Lung (tissue), 9 donors: ENCODE measurements at regions not wholly inside any gene's neighbourhood (a gene's known extent, or its start where the extent isn't known, plus 50 kb on each side); places are given as distances from the start of the nearest gene placed in this dataset.
"Not testable (repeated sequence)": the region's sequence is repeated elsewhere in the genome, so short reads cannot be mapped to it uniquely, and the experiment has no call there.

Source experiments
- ATAC-seq: fragments of 200-7000 bp; cut with Tn5 transposase; one replicate; pipeline ENCODE4 v1.9.1; 2020; ENCODE audit warnings: moderate number of reproducible peaks; ENCODE audit not compliant: insufficient read depth, low FRiP score
- DNase-seq, 3 donors: peaks; one replicate each; pipeline ENCODE4 v3.0.0-alpha.2; 2013 to 2017
- H3K27ac ChIP-seq, 2 donors: one replicate each; pipeline ENCODE4 v1.5.1; 2013; ENCODE audit warnings: mild to moderate bottlenecking in 2 of 2, moderate library complexity in 2 of 2, control low read depth in 1 of 2, inconsistent platforms in 1 of 2, low read depth in 1 of 2, low read length in 1 of 2
- H3K27me3 ChIP-seq, 3 donors: one replicate each; pipeline ENCODE4 v1.5.1; 2013; ENCODE audit warnings: low read length in 2 of 3; ENCODE audit not compliant: control insufficient read depth in 3 of 3, insufficient read depth in 3 of 3
- H3K36me3 ChIP-seq, 4 donors: one replicate each; pipeline ENCODE4 v1.5.1; 2013; ENCODE audit warnings: low read length in 4 of 4, mild to moderate bottlenecking in 1 of 4, moderate library complexity in 1 of 4; ENCODE audit not compliant: control insufficient read depth in 4 of 4, insufficient read depth in 4 of 4
- H3K4me1 ChIP-seq, 5 donors: one replicate each; pipeline ENCODE4 v1.5.1; 2013; ENCODE audit warnings: low read length in 5 of 5, mild to moderate bottlenecking in 2 of 5, moderate library complexity in 1 of 5; ENCODE audit not compliant: control insufficient read depth in 5 of 5, insufficient read depth in 5 of 5
- H3K4me3 ChIP-seq: one replicate; pipeline ENCODE4 v1.5.1; 2013; ENCODE audit warnings: mild to moderate bottlenecking, control low read depth, moderate library complexity
- H3K9ac ChIP-seq, 2 donors: one replicate each; pipeline ENCODE4 v1.5.1; 2013; ENCODE audit warnings: low read length in 2 of 2, control low read depth in 1 of 2; ENCODE audit not compliant: insufficient read depth in 1 of 2
- H3K9me3 ChIP-seq, 4 donors: one replicate each; pipeline ENCODE4 v1.5.1; 2013; ENCODE audit warnings: low read length in 3 of 4, mild to moderate bottlenecking in 1 of 4, moderate library complexity in 1 of 4; ENCODE audit not compliant: control insufficient read depth in 4 of 4, insufficient read depth in 3 of 4
- WGBS, 2 donors: extraction: QIAGEN DNeasy Blood & Tissue Kit; methylation state at CpG; one replicate each; pipeline ENCODE4 v1.1.7; 2013; 5-methylcytosine and 5-hydroxymethylcytosine counted together
- donor health status: Bipolar disorder and iron deficiency.
- donor health status: healthy.
- donor health status: DM: yes; HTN: yes; CAD: no.

DNA sequence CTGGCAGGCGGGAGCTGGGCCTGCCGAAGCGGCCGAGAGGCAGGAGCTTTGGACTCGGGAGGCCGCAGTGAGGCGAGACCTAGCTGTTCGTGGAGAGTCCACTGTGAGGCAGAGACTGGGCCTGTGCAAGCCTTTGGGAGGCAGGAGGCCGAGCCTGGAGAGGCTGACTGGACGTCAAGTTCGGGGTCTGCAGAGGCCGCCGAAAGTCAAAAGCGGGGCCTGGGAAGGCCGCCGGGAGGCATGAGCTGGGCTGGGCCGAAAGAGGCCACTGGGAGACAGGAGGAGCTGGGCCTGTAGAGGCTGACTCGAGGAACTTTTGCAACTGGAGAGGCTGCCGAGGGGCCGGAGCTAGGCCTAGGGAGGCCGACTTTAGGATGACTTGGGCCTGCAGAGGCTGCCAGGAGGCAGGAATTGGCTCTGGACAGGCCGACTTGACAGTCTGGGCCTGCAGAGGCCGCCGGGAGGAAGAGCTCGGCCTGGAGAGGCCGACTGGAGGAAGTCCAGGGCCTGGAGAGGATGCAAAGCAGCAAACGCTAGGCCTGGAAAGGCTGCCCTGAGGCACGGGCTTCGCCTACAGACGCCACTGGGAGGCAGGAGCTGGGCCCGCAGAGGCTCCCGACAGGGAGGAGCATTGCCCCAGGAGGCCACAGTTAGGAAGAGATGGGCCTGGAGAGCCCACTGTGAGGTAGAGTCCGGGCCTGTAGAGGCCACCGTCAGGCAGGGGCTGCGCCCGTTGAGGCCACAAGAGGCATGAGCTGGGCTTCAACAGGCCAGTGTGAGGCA, 304.0 kb downstream of the ZNF479 start:
- not testable (repeated sequence) for ATAC-seq, DNase-seq, H3K27me3 ChIP-seq, H3K4me3 ChIP-seq, H3K9ac ChIP-seq, H3K36me3 ChIP-seq, H3K27ac ChIP-seq, H3K4me1 ChIP-seq
- WGBS, 2 donors, result 86 to 92% methylated on average over 30 to 36 of the region's 36 CpGs
- peaks cover 0 to 31% (median 0%) of the 10 kb centered on the region in 4 donors for H3K9me3 ChIP-seq

DNA sequence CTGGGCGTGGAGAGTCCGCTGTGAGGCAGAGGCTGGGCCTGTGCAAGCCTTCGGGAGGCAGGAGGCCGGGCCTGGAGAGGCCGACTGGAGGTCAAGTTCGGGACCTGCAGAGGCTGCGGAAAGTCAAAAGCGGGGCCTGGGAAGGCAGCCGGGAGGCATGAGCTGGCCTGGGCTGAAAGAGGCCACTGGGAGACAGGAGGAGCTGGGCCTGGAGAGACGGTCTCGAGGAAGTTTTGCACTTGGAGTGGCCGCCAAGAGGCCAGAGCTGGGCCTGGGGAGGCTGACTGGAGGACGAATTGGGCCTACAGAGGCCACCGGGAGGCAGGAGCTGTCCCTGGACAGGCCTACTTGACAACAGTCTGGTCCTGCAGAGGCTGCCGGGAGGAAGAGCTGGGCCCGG, 304.7 kb downstream of the ZNF479 start:
- WGBS, 2 donors, result 83 to 93% methylated on average over 9 to 16 of the region's 16 CpGs
- H3K4me1 ChIP-seq, H3K27me3 ChIP-seq, DNase-seq, H3K9ac ChIP-seq, H3K27ac ChIP-seq, ATAC-seq, H3K36me3 ChIP-seq, H3K4me3 ChIP-seq: not testable (repeated sequence)
- peaks cover 0 to 31% (median 0%) of the 10 kb centered on the region in 4 donors for H3K9me3 ChIP-seq

DNA sequence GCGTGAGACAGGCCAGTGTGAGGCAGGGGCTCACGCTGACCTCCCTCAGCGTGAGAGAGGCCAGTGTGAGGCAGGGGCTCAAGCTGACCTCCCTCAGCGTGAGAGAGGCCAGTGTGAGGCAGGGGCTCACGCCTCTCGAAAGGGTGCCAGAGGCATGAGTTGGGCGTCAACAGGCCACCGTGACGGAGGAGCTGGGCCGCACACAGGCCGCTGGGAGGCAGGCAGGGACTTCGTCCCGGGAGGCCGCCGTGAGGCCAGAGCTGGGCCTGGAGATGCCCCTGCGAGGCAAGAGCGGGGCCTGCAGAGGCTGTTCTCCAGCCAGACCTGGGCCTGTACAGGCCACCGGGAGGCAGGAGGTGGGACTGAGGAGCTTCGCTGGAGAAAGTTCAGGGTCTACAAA, 305.7 kb downstream of the ZNF479 start:
- not testable (repeated sequence) for H3K4me3 ChIP-seq, H3K4me1 ChIP-seq, H3K27ac ChIP-seq, ATAC-seq, H3K36me3 ChIP-seq, H3K27me3 ChIP-seq, DNase-seq, H3K9ac ChIP-seq
- peaks cover 0 to 32% (median 0%) of the 10 kb centered on the region in 4 donors for H3K9me3 ChIP-seq
- 88 to 98% methylated on average over 9 to 18 of the region's 19 CpGs for WGBS, 2 donors

DNA sequence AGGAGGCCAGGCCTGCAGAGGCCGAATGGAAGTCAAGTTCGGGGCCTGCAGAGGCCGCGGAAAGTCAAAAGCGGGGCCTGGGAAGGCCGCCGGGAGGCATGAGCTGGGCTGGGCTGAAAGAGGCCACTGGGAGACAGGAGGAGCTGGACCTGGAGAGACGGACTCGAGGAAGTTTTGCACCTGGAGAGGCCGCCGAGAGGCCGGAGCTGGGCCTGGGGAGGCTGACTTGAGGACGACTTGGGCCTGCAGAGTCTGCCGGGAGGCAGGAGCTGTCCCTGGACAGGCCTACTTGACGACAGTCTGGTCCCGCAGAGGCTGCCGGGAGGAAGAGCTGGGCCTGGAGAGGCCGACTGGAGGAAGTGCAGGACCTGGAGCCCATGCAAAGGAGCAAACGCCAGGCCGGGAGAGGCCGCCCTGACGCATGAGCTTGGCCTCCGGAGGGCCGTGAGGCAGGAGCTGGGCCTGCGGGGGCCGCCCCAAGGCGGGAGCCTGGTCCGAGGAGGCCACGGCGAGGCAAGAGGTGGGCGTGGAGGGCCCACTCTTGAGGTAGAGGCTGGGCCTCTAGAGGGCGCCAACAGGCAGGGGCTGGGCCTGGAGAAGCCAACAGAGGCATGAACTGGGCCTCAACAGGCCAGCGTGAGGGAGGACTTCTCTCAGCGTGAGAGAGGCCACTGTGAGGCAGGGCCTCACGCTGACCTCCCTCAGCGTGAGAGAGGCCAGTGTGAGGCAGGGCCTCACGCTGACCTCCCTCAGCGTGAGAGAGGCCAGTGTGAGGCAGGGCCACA, 306.3 kb downstream of the ZNF479 start:
- ATAC-seq, H3K36me3 ChIP-seq, H3K4me3 ChIP-seq, H3K4me1 ChIP-seq, H3K27me3 ChIP-seq, H3K9ac ChIP-seq, DNase-seq, H3K27ac ChIP-seq: not testable (repeated sequence)
- peaks cover 0 to 34% (median 0%) of the 10 kb centered on the region in 4 donors for H3K9me3 ChIP-seq
- 88 to 92% methylated on average over 26 to 27 of the region's 38 CpGs for WGBS, 2 donors

DNA sequence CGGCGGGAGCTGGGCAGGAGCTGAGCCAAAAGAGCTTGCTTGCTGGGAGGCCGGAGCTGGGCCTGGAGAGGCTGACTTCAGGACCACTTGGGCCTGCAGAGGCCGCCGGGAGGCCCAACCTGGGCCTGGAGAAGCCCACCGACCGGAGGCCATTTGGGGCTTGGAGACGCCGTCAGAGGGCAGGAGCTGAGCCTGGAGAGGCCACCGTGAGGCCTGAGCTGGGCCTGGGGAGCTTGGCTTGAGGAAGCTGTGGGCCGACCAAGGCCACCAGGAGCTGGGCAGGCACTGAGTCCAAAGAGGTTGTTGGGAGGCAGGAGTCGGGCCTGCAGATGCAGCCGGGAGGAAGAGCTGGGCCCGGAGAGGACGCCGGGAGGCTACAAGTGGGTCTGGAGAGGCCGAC, 307.1 kb downstream of the ZNF479 start:
- not testable (repeated sequence) for H3K4me3 ChIP-seq, DNase-seq, H3K27ac ChIP-seq, H3K9ac ChIP-seq, H3K4me1 ChIP-seq, ATAC-seq, H3K36me3 ChIP-seq, H3K27me3 ChIP-seq
- peaks cover 0 to 34% (median 0%) of the 10 kb centered on the region in 4 donors for H3K9me3 ChIP-seq
- 91 to 94% methylated on average over 13 to 15 of the region's 17 CpGs for WGBS, 2 donors

DNA sequence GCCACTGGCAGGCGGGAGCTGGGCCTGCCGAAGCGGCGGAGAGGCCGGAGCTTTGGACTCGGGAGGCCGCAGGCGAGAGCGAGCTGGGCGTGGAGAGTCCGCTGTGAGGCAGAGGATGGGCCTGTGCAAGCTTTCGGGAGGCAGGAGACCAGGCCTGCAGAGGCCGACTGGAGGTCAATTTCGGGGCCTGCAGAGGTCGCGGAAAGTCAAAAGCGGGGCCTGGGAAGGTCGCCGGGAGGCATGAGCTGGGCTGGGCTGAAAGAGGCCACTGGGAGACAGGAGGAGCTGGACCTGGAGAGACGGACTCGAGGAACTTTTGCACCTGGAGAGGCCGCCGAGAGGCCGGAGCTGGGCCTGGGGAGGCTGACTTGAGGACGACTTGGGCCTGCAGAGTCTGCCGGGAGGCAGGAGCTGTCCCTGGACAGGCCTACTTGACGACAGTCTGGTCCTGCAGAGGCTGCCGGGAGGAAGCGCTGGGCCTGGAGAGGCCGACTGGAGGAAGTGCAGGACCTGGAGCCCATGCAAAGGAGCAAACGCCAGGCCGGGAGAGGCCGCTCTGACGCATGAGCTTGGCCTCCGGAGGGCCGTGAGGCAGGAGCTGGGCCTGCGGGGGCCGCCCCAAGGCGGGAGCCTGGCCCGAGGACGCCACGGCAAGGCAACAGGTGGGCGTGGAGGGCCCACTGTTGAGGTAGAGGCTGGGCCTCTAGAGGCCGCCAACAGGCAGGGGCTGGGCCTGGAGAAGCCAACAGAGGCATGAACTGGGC, 308.2 kb downstream of the ZNF479 start:
- H3K27ac ChIP-seq, ATAC-seq, H3K4me3 ChIP-seq, H3K4me1 ChIP-seq, H3K9ac ChIP-seq, H3K36me3 ChIP-seq, H3K27me3 ChIP-seq, DNase-seq: not testable (repeated sequence)
- H3K9me3 ChIP-seq, result peaks cover 0 to 30% (median 0%) of the 10 kb centered on the region in 4 donors
- WGBS, 2 donors, result 92 to 94% methylated on average over 20 to 30 of the region's 44 CpGs

DNA sequence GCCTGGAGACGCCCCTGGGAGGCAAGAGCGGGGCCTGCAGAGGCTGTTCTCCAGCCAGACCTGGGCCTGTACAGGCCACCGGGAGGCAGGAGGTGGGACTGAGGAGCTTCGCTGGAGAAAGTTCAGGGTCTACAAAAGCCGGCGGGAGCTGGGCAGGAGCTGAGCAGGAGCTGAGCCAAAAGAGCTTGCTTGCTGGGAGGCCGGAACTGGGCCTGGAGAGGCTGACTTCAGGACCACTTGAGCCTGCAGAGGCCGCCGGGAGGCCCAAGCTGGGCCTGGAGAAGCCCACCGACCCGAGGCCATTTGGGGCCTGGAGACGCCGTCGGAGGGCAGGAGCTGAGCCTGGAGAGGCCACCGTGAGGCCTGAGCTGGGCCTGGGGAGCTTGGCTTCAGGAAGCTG, 309.0 kb downstream of the ZNF479 start:
- H3K4me1 ChIP-seq, H3K9ac ChIP-seq, H3K36me3 ChIP-seq, DNase-seq, H3K27ac ChIP-seq, ATAC-seq, H3K4me3 ChIP-seq, H3K27me3 ChIP-seq: not testable (repeated sequence)
- 89 to 95% methylated on average over 10 of the region's 15 CpGs for WGBS, 2 donors
- H3K9me3 ChIP-seq, result peaks cover 0 to 26% (median 0%) of the 10 kb centered on the region in 4 donors
